Thyroid gland (tissue), 4 donors: ENCODE measurements at regions not wholly inside any gene's neighbourhood (a gene's known extent, or its start where the extent isn't known, plus 50 kb on each side); places are given as distances from the start of the nearest gene placed in this dataset.

Experiments
- DNase-seq, 2 donors: peaks; one replicate each; pipeline ENCODE4 v3.0.0-alpha.2; 2019
- H3K27ac ChIP-seq, 3 donors: fragments of 200-600 bp; sonication (generic); 1 replicate in 2 of 3; 2 replicates in 1 of 3; pipeline ENCODE4 v1.5.1; 2016 to 2019; ENCODE audit warnings: mild to moderate bottlenecking in 1 of 3, moderate library complexity in 1 of 3
- H3K27me3 ChIP-seq: fragments of 200-600 bp; sonication (generic); one replicate; pipeline ENCODE4 v1.5.1; 2019
- H3K36me3 ChIP-seq, 2 donors: fragments of 200-600 bp; sonication (generic); one replicate each; pipeline ENCODE4 v1.5.1; 2016 to 2019
- H3K4me1 ChIP-seq, 2 donors: fragments of 200-600 bp; sonication (generic); one replicate each; pipeline ENCODE4 v1.5.1; 2017 to 2019
- H3K4me3 ChIP-seq, 3 donors: fragments of 200-600 bp; sonication (generic); replicated peaks in 1 of 3; 1 replicate in 2 of 3; 2 replicates in 1 of 3; pipeline ENCODE4 v1.5.1; 2016; ENCODE audit warnings: mild to moderate bottlenecking in 1 of 3
- H3K9me3 ChIP-seq: fragments of 200-600 bp; sonication (generic); one replicate; pipeline ENCODE4 v1.5.1; 2017
- POLR2A ChIP-seq, 2 donors: fragments of 450-650 bp; IDR thresholded peaks; one replicate each; pipeline ENCODE4 v1.6.1; 2017; ENCODE audit warnings: antibody characterized with exemption in 2 of 2, mild to moderate bottlenecking in 2 of 2, moderate library complexity in 1 of 2
- WGBS, 2 donors: methylation state at CpG; one replicate each; pipeline ENCODE4 v1.1.5; 2017; 5-methylcytosine and 5-hydroxymethylcytosine counted together
- intact Hi-C: fragments of 100-400 bp; cut with DNase I; formaldehyde crosslinking; loops from one replicate; pipeline ENCODE4 v1.15.1; 2023
- TF ChIP-seq, protein P1 (sequence below), 6 experiments: fragments of 200-600 bp in 3 of 6; fragments of 450-650 bp in 3 of 6; sonication (generic) in 3 of 6; IDR thresholded peaks; one replicate each; pipeline ENCODE4 v1.5.1; 2016 to 2019; ENCODE audit warnings: antibody characterized with exemption in 6 of 6, mild to moderate bottlenecking in 2 of 6, inconsistent platforms in 1 of 6, moderate library complexity in 1 of 6

DNA sequence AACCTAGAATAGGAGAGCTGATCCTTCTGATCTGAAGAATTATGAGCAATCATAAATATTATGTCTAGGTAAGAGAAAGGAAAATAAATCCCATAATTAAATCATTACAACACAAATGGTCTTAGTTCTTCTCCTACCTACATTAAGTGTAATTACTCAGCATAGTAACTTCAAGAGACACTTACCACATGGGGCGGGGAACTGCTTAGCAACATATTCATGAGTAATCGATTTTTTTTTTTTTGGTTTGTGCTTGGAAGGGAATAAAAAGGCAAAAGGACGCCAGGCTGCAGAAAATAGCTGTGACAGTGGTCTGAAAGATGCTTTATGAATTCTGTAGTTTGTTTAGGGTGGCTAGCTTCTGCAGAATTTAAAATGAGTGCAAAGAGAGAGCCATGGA is 103.3 kb upstream of the HTR2A start:
- 65 to 76% methylated on average over 3 of the region's 3 CpGs for WGBS, 2 donors
- intact Hi-C loops = no loop called here

DNA sequence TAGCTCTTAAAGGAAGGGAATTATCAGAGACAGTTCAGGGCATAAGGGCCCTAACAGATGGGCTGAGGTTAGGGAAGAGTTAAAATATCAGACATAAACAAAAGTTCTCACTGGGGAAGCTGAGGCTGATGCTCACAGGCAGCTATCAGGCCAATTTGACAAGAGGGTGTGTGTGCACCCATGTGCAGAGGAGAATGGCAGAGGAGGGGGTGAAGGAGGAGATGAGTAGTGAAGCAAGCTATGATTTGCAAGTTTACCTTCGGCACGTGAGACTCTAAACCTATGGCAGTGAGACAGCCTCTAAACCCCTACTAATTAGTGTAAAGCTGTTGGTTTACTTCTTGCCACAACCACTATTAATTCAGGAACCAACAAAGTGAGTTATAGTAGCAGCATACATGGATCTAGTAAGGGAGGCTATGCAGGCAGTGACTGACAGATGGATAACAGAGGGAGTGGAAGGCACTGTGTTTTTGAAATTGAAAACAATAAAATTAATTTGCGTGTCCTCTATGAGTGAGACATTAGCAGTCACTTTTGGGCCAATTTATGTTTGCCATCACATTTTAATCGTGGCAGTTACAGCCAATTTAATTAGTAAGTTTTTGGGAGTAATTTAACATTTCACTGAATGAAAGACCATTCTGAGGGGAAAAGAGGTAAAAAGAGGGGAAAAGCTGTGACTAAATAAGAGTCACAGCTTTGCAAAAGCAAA is 99.6 kb upstream of the HTR2A start:
- Histone ChIP-seq H3K27ac (no peak overlapping the region), H3K9me3 (no peaks in the 10 kb centered on the region), H3K4me1 (no peaks in the 10 kb centered on the region), H3K36me3 (no peaks in the 10 kb centered on the region), H3K27me3 (no peaks in the 10 kb centered on the region), H3K4me3 (no peak overlapping the region)
- TF ChIP-seq, protein P1, sequence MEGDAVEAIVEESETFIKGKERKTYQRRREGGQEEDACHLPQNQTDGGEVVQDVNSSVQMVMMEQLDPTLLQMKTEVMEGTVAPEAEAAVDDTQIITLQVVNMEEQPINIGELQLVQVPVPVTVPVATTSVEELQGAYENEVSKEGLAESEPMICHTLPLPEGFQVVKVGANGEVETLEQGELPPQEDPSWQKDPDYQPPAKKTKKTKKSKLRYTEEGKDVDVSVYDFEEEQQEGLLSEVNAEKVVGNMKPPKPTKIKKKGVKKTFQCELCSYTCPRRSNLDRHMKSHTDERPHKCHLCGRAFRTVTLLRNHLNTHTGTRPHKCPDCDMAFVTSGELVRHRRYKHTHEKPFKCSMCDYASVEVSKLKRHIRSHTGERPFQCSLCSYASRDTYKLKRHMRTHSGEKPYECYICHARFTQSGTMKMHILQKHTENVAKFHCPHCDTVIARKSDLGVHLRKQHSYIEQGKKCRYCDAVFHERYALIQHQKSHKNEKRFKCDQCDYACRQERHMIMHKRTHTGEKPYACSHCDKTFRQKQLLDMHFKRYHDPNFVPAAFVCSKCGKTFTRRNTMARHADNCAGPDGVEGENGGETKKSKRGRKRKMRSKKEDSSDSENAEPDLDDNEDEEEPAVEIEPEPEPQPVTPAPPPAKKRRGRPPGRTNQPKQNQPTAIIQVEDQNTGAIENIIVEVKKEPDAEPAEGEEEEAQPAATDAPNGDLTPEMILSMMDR (IDR thresholded peaks at IDR 0.05) = no peak
- TF ChIP-seq POLR2A (IDR thresholded peaks at IDR 0.05) = no peak
- no peak for DNase-seq
- intact Hi-C loops = no loop called here
- 69 to 76% methylated on average over 4 of the region's 4 CpGs for WGBS, 2 donors

More for the DNA sequence above, 103.3 kb upstream of the HTR2A start:
- DNase-seq = no peak
- no peak for TF ChIP-seq POLR2A (IDR thresholded peaks at IDR 0.05)
- TF ChIP-seq, protein P1 (IDR thresholded peaks at IDR 0.05) = no peak
- no peak overlapping the region for H3K27ac ChIP-seq
- no peaks in the 10 kb centered on the region for H3K9me3 ChIP-seq
- H3K4me3 ChIP-seq = no peak overlapping the region
- H3K36me3 ChIP-seq = no peaks in the 10 kb centered on the region
- H3K4me1 ChIP-seq = no peaks in the 10 kb centered on the region
- no peaks in the 10 kb centered on the region for H3K27me3 ChIP-seq

DNA sequence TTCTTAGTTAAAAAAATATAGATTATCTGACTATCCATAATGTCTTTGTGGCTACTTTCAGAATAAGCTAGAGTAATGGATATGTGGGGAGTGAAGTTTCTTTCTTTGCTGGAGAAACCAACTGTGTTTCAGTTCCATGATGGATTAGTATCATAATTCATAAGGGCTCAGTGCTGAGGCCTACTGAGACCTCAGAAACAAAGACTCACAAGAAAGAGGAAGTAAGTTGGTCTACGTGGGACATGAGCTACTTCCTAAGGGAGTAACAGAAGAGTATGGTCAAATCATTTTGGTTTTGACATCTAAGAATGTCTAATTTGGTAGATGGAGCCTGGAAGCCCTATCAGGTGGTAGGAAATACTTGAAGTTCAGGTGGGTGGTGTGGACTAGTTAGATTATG is 99.0 kb upstream of the HTR2A start:
- no peaks in the 10 kb centered on the region for H3K27me3 ChIP-seq
- H3K4me3 ChIP-seq = no peak overlapping the region
- WGBS, 2 donors = 56 to 73% methylated on average over 1 of the region's 1 CpG
- no peaks in the 10 kb centered on the region for H3K4me1 ChIP-seq
- no peaks in the 10 kb centered on the region for H3K9me3 ChIP-seq
- intact Hi-C loops = no loop called here
- TF ChIP-seq, protein P1 (IDR thresholded peaks at IDR 0.05) = no peak
- no peak for TF ChIP-seq POLR2A (IDR thresholded peaks at IDR 0.05)
- no peak for DNase-seq
- no peak overlapping the region for H3K27ac ChIP-seq
- H3K36me3 ChIP-seq = no peaks in the 10 kb centered on the region

DNA sequence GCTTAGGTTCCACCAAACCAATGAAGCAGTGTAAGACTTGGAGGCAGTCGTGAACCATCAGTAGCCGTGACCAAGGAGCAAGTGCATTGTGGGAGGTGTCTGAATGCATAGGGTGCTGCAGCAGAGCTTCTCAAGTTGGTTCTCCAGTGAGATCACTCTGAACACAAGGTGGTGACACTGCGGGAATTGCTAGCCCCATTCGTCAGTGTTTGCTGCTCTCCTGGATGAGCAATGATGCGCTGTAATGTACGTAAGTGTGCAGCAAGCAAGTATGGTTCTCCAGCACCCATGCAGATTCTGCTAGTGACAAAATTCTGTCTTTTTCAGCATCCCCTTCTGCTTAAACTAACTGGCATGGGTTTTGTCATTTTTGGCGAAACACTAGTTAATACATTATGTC is 97.6 kb upstream of the HTR2A start:
- Histone ChIP-seq H3K36me3 (no peaks in the 10 kb centered on the region), H3K27me3 (no peaks in the 10 kb centered on the region), H3K27ac (no peak overlapping the region), H3K4me3 (no peak overlapping the region), H3K4me1 (no peaks in the 10 kb centered on the region), H3K9me3 (no peaks in the 10 kb centered on the region)
- no peak for DNase-seq
- intact Hi-C loops = no loop called here
- WGBS, 2 donors = 86 to 94% methylated on average over 7 of the region's 7 CpGs
- TF ChIP-seq, protein P1 (IDR thresholded peaks at IDR 0.05) = no peak
- TF ChIP-seq POLR2A (IDR thresholded peaks at IDR 0.05) = no peak

DNA sequence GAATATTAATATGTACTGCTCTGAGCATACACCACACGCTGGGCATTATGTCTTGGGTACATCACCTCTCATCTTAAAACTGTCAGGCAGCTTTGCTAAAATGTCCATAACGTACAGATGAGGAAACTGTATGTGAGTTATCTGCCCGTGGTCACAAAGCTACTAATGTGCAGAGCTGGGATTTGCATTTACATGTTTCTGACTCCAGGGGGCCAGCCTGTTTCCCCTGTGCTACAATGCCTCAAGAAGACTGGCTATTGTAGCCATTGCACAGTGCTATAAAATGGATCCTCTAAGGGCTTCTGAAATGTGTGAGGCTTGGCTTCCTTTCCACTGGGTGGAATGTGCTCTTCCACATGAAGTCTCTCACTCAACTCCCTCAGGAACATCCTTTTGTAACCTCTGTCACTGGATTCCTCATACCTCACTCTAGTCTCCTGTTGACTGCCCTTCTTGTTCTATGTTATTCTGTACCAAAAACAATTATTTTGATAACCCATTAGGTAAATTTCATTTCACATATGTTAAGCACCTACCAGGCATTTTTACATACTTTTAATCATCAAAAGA is 95.6 kb upstream of the HTR2A start:
- WGBS, 2 donors = 71 to 75% methylated on average over 3 of the region's 3 CpGs
- intact Hi-C loops = no loop called here
- Histone ChIP-seq H3K36me3 (no peaks in the 10 kb centered on the region), H3K27me3 (no peaks in the 10 kb centered on the region), H3K4me1 (no peaks in the 10 kb centered on the region), H3K9me3 (no peaks in the 10 kb centered on the region), H3K27ac (no peak overlapping the region), H3K4me3 (no peak overlapping the region)
- TF ChIP-seq, protein P1 (IDR thresholded peaks at IDR 0.05) = no peak
- TF ChIP-seq POLR2A (IDR thresholded peaks at IDR 0.05) = no peak
- no peak for DNase-seq
